ENCODE measurements at regions not wholly inside any gene's neighbourhood (a gene's known extent, or its start where the extent isn't known, plus 50 kb on each side); places are given as distances from the start of the nearest gene placed in this dataset.

DNA sequence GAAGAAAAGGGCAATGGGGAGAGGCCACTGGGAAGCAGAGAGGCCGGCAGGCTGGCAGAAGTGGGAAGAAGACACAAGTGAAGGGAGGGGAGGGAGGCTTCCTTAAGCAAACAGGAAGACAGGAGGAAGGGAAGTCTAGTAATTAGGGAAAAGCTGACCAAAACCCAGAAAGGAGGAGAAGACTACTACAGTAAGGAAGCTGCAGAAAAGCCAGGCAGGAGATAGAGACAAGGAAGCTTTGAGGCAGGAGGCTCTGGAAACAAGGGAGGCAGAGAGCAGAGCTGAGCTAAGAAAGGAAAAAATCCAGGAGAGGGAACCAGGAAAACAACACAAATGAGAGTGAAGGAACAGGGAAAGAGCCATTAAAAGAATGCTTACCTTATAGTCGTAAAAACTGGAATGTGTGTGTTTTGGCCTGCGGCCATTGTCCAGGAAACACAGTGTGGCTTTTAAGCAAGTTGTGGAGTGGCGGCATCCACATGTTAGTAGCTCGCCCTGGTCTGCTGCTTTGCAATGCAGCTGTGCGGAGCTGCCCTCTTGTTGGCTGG, 317.1 kb upstream of the CLINT1 start:
- no TSS peak for BruUV-seq (replicated peaks)
- Mint-ChIP-seq H3K27me3 (ENCODE audit: insufficient read depth, unreplicated experiment) (no peaks in the 10 kb centered on the region), H3K27ac (ENCODE audit: low read depth, unreplicated experiment) (peak overlapping the region; percentile 1), H3K9me3 (ENCODE audit: unreplicated experiment) (no peaks in the 10 kb centered on the region), H3K36me3 (ENCODE audit: insufficient read depth, unreplicated experiment) (no peaks in the 10 kb centered on the region), H3K4me3 (ENCODE audit: unreplicated experiment) (no peak overlapping the region), H3K4me1 (ENCODE audit: insufficient read depth, unreplicated experiment) (peaks cover 7% of the 10 kb centered on the region)
- intact Hi-C loops (cut with micrococcal nuclease) = loop anchor here (1.0 to 10.0 kb wide), 7 partner anchors 101 to 957 kb away; no protein-coding TSS in a partner anchor
- ChIA-PET POLR2A (interaction anchor here (0.6 to 1.3 kb wide), 3 partner anchors 22 to 260 kb away, joined by 3 read pairs; no protein-coding TSS in a partner anchor), CTCF (interaction anchor here (0.5 to 9.1 kb wide), 56 partner anchors 9 to 1067 kb away, joined by 3 to 166 read pairs (median 4); no protein-coding TSS in a partner anchor)
- TF ChIP-seq, protein P1, sequence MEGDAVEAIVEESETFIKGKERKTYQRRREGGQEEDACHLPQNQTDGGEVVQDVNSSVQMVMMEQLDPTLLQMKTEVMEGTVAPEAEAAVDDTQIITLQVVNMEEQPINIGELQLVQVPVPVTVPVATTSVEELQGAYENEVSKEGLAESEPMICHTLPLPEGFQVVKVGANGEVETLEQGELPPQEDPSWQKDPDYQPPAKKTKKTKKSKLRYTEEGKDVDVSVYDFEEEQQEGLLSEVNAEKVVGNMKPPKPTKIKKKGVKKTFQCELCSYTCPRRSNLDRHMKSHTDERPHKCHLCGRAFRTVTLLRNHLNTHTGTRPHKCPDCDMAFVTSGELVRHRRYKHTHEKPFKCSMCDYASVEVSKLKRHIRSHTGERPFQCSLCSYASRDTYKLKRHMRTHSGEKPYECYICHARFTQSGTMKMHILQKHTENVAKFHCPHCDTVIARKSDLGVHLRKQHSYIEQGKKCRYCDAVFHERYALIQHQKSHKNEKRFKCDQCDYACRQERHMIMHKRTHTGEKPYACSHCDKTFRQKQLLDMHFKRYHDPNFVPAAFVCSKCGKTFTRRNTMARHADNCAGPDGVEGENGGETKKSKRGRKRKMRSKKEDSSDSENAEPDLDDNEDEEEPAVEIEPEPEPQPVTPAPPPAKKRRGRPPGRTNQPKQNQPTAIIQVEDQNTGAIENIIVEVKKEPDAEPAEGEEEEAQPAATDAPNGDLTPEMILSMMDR (IDR thresholded peaks at IDR 0.05; ENCODE audit: unreplicated experiment) = no peak
- peak; percentile 40 for DNase-seq (ENCODE audit: unreplicated experiment)

DNA sequence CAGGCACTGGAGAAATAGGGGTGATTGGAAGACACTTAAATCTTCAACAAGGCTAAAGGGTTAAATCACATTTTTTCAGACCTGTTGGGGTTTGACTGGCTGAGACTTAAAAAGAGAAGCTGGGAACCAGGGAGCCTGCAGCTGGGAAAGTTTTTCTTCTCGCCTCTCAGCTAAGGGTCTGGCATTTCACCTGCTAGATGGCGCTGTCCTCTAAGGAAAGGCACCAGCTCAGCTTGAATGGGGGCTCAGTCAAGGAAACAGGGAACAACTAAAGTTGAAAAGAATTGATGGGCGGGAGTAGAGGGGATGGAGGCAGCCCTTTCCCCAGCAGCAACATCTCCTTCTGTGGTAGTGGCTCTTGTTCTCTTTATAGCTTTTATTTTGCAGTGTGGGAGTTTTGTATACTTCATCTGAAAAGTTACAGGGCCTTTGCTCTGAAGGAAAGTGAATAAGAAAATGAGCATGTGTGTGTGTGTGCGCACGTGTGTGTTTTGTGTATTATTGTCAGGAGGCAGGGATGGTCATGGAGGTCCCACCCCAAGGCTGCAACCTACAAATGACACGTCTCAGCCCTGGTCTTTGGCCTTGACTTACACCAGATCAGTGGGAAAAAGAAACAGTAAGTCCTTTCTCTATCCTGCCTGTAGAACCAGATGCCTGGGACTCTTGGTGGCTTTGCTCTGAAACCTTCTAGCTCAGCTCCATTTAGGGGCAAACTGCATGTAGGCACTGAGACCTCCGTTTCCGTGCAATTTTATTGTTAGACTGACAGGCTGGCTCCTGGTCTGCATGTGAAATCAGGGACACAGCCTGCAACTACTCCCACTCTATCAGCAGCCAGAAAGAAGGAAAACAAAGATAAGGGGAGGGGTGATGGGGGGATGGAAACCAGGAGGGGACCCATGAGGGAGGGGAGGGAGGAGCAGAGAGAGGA, 316.2 kb upstream of the CLINT1 start:
- BruUV-seq (replicated peaks) = no TSS peak
- Mint-ChIP-seq H3K4me1 (ENCODE audit: insufficient read depth, unreplicated experiment) (peaks cover 7% of the 10 kb centered on the region), H3K4me3 (ENCODE audit: unreplicated experiment) (no peak overlapping the region), H3K27me3 (ENCODE audit: insufficient read depth, unreplicated experiment) (no peaks in the 10 kb centered on the region), H3K27ac (ENCODE audit: low read depth, unreplicated experiment) (peak overlapping the region; percentile 1), H3K36me3 (ENCODE audit: insufficient read depth, unreplicated experiment) (no peaks in the 10 kb centered on the region), H3K9me3 (ENCODE audit: unreplicated experiment) (no peaks in the 10 kb centered on the region)
- CTCF ChIA-PET = interaction anchor here (0.5 to 9.1 kb wide), 106 partner anchors 8 to 981 kb away, joined by 3 to 166 read pairs (median 3); no protein-coding TSS in a partner anchor
- POLR2A ChIA-PET = interaction anchor here (0.6 to 1.4 kb wide), 6 partner anchors 21 to 932 kb away, joined by 3 to 4 read pairs (median 3); no protein-coding TSS in a partner anchor
- TF ChIP-seq, protein P1 (IDR thresholded peaks at IDR 0.05; ENCODE audit: unreplicated experiment) = peak; percentile 98
- intact Hi-C loops (cut with micrococcal nuclease) = loop anchor here (1.0 to 10.0 kb wide), 7 partner anchors 100 to 958 kb away; no protein-coding TSS in a partner anchor
- peak; percentile 84 for DNase-seq (ENCODE audit: unreplicated experiment)

DNA sequence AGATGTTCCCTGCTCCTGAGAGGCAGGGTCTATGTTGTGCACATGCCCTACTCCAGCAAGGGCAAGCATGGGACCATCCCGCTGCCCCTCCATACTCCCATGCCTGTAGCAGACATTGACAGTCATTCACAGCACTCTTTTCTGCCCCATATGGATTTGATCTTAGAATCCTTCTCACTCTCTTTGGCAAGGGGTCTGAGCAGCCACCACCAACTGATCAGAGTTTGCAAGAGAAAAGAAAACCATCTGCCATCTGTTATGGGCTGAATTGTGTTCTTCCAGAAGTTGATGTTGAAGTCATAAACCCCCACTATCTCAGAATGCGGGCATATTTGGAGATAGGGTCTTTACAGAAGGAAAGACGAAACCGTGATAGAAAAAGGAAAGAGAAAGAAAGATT, 315.1 kb upstream of the CLINT1 start:
- Mint-ChIP-seq H3K27ac (ENCODE audit: low read depth, unreplicated experiment) (no peak overlapping the region), H3K4me3 (ENCODE audit: unreplicated experiment) (no peak overlapping the region), H3K36me3 (ENCODE audit: insufficient read depth, unreplicated experiment) (no peaks in the 10 kb centered on the region), H3K27me3 (ENCODE audit: insufficient read depth, unreplicated experiment) (no peaks in the 10 kb centered on the region), H3K9me3 (ENCODE audit: unreplicated experiment) (no peaks in the 10 kb centered on the region), H3K4me1 (ENCODE audit: insufficient read depth, unreplicated experiment) (peaks cover 7% of the 10 kb centered on the region)
- intact Hi-C loops (cut with micrococcal nuclease) = loop anchor here (2.0 to 10.0 kb wide), 2 partner anchors 349 to 959 kb away; no protein-coding TSS in a partner anchor
- TF ChIP-seq, protein P1 (IDR thresholded peaks at IDR 0.05; ENCODE audit: unreplicated experiment) = no peak
- DNase-seq (ENCODE audit: unreplicated experiment) = no peak
- ChIA-PET CTCF (interaction anchor here (0.6 to 9.1 kb wide), 38 partner anchors 13 to 1754 kb away, joined by 3 to 166 read pairs (median 5); no protein-coding TSS in a partner anchor), POLR2A (interaction anchor here (1.3 to 1.4 kb wide), 3 partner anchors 11 to 99 kb away, joined by 3 to 4 read pairs (median 3); no protein-coding TSS in a partner anchor)
- BruUV-seq (replicated peaks) = no TSS peak
